Stomach (tissue), 4 donors: ENCODE measurements at regions not wholly inside any gene's neighbourhood (a gene's known extent, or its start where the extent isn't known, plus 50 kb on each side); places are given as distances from the start of the nearest gene placed in this dataset.

Experiments used
- EP300 ChIP-seq: sonication (generic); formaldehyde crosslinking; IDR thresholded peaks from one replicate; pipeline ENCODE4 v1.6.1; 2017; ENCODE audit warnings: antibody characterized with exemption
- POLR2A ChIP-seq, 4 donors: fragments of 450-650 bp; IDR thresholded peaks; one replicate each; pipeline ENCODE4 v1.6.1; 2016; ENCODE audit warnings: antibody characterized with exemption in 4 of 4, control low read depth in 2 of 4, mild to moderate bottlenecking in 1 of 4, moderate library complexity in 1 of 4
- POLR2AphosphoS5 ChIP-seq, 3 donors: sonication (generic); formaldehyde crosslinking; IDR thresholded peaks; one replicate each; pipeline ENCODE4 v1.6.1; 2016; ENCODE audit warnings: antibody characterized with exemption in 3 of 3
- TF ChIP-seq, protein P1 (sequence below), 7 experiments: fragments of 450-650 bp in 4 of 7; fragments of 200-600 bp in 3 of 7; sonication (generic) in 3 of 7; IDR thresholded peaks; one replicate each; pipeline ENCODE4 v1.5.1; 2016 to 2019; ENCODE audit warnings: antibody characterized with exemption in 7 of 7, control low read depth in 2 of 7, mild to moderate bottlenecking in 1 of 7

DNA sequence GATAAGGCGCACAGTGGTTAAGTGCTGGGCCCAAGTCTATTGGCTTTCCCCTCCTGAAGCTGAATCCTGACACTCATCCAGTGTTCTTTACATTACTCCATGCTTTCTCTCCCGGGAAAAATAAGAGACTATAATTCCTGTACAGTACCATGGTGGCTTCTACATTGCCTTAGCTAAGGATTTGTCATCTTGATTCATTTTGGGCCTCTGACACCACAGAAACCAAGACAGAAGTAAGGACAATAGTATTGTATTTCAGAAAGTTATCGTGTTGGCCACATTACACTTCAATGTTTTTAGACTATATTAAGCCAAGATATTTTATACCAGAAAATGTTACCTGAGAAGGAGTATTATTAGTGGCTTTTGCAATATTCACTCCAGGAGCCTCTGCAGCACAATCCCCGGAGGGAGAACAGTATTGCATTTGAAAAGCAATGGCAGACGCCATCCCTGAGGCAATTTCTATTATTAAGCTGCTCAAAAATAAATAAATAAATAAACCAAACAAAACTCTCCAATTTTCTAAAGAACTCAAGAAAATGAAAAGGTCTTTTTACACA is 267.9 kb downstream of the ENC1 start:
- TF ChIP-seq, protein P1, sequence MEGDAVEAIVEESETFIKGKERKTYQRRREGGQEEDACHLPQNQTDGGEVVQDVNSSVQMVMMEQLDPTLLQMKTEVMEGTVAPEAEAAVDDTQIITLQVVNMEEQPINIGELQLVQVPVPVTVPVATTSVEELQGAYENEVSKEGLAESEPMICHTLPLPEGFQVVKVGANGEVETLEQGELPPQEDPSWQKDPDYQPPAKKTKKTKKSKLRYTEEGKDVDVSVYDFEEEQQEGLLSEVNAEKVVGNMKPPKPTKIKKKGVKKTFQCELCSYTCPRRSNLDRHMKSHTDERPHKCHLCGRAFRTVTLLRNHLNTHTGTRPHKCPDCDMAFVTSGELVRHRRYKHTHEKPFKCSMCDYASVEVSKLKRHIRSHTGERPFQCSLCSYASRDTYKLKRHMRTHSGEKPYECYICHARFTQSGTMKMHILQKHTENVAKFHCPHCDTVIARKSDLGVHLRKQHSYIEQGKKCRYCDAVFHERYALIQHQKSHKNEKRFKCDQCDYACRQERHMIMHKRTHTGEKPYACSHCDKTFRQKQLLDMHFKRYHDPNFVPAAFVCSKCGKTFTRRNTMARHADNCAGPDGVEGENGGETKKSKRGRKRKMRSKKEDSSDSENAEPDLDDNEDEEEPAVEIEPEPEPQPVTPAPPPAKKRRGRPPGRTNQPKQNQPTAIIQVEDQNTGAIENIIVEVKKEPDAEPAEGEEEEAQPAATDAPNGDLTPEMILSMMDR (IDR thresholded peaks at IDR 0.05) = no peak
- no peak for TF ChIP-seq POLR2A (IDR thresholded peaks at IDR 0.05)
- no peak for TF ChIP-seq POLR2AphosphoS5 (IDR thresholded peaks at IDR 0.05)
- no peak for TF ChIP-seq EP300
